Activated B cell treated with CpG ODN at 0.5 μM for 24 hours (primary cell): ENCODE measurements at regions not wholly inside any gene's neighbourhood (a gene's known extent, or its start where the extent isn't known, plus 50 kb on each side); places are given as distances from the start of the nearest gene placed in this dataset.

Experiments used
- ATAC-seq: fragments of 200-7000 bp; cut with Tn5 transposase; one replicate; pipeline ENCODE4 v1.10.0; 2021; ENCODE audit warnings: low read depth, mild to moderate bottlenecking, moderate library complexity
- CTCF ChIA-PET: fragments of 350-600 bp; sonication (Branson Sonifier 250); formaldehyde crosslinking; loops from one replicate; lab custom pipeline; 2021; ENCODE audit warnings: antibody characterized with exemption; lab: Charles Lee
- POLR2A ChIA-PET: fragments of 350-600 bp; sonication (Branson Sonifier 250); formaldehyde crosslinking; loops from one replicate; lab custom pipeline; 2021; ENCODE audit warnings: antibody characterized with exemption; lab: Charles Lee
- DNase-seq: peaks from one replicate; pipeline ENCODE4 v3.0.0; 2022
- H3K27ac Mint-ChIP-seq: one replicate; pipeline ENCODE4 v1.8.0; 2020; ENCODE audit warnings: mixed read lengths
- H3K27me3 Mint-ChIP-seq: one replicate; pipeline ENCODE4 v1.8.0; 2021; ENCODE audit warnings: mixed read lengths
- H3K36me3 Mint-ChIP-seq: one replicate; pipeline ENCODE4 v1.8.0; 2021; ENCODE audit warnings: low read depth, mixed read lengths
- H3K4me1 Mint-ChIP-seq: one replicate; pipeline ENCODE4 v1.8.0; 2021; ENCODE audit warnings: mixed read lengths
- H3K4me3 Mint-ChIP-seq: one replicate; pipeline ENCODE4 v1.8.0; 2020; ENCODE audit warnings: mild to moderate bottlenecking, mixed read lengths
- H3K9me3 Mint-ChIP-seq: one replicate; pipeline ENCODE4 v1.8.0; 2020; ENCODE audit warnings: mixed read lengths
- CTCF ChIP-seq: fragments of 200-600 bp; IDR thresholded peaks from one replicate; pipeline ENCODE4 v1.8.0; 2022; ENCODE audit warnings: antibody characterized with exemption, mild to moderate bottlenecking
- intact Hi-C: fragments of 100-400 bp; cut with micrococcal nuclease; formaldehyde crosslinking; loops from one replicate; pipeline ENCODE4 v1.15.1; 2024

GRCh38 chr4:111045992-111046391, 423.1 kb upstream of the PITX2 start:
- CTCF ChIA-PET, result no interaction called here
- intact Hi-C loops, result no loop called here
- no peak overlapping the region for H3K27ac Mint-ChIP-seq
- H3K27me3 Mint-ChIP-seq, result no peaks in the 10 kb centered on the region
- TF ChIP-seq CTCF, result no peak
- no peaks in the 10 kb centered on the region for H3K4me1 Mint-ChIP-seq
- ATAC-seq, result no peak
- peaks cover 3% of the 10 kb centered on the region for H3K9me3 Mint-ChIP-seq
- POLR2A ChIA-PET, result no interaction called here
- H3K36me3 Mint-ChIP-seq, result no peaks in the 10 kb centered on the region
- DNase-seq, result no peak
- H3K4me3 Mint-ChIP-seq, result no peak overlapping the region

GRCh38 chr4:111046811-111047210, 423.9 kb upstream of the PITX2 start:
- Mint-ChIP-seq H3K9me3 (peaks cover 3% of the 10 kb centered on the region), H3K27ac (no peak overlapping the region), H3K4me1 (no peaks in the 10 kb centered on the region), H3K4me3 (no peak overlapping the region), H3K27me3 (no peaks in the 10 kb centered on the region), H3K36me3 (no peaks in the 10 kb centered on the region)
- POLR2A ChIA-PET, result no interaction called here
- CTCF ChIA-PET, result no interaction called here
- DNase-seq (no peak), ATAC-seq (no peak)
- TF ChIP-seq CTCF, result no peak
- intact Hi-C loops, result no loop called here

DNA sequence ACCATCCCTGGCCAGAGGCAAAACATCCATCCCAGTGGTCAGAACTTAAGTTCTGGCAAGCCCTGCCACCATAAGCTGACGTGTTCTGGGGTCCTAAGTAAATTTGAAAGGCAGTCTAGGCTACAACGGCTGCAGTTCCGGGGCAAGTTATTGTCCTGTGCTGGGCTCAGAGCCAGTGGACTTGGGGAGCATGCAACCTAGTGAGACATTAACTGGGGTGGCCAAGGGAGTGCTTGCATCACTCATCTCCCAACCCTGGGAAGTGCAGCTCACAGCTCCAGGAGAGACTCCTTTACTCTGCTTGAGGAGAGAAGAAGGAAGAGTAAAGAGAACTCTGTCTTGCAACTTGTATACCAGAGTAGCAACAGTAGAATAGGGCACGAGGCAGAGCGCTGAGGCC, 425.4 kb upstream of the PITX2 start:
- Mint-ChIP-seq H3K4me1 (no peaks in the 10 kb centered on the region), H3K9me3 (peaks cover 3% of the 10 kb centered on the region), H3K36me3 (no peaks in the 10 kb centered on the region), H3K27me3 (no peaks in the 10 kb centered on the region), H3K4me3 (no peak overlapping the region), H3K27ac (no peak overlapping the region)
- ChIA-PET POLR2A (no interaction called here), CTCF (no interaction called here)
- intact Hi-C loops, result no loop called here
- no peak for TF ChIP-seq CTCF
- DNase-seq (no peak), ATAC-seq (no peak)

GRCh38 chr4:111064342-111064993, 441.6 kb upstream of the PITX2 start:
- intact Hi-C loops, result no loop called here
- no peak for DNase-seq
- CTCF ChIA-PET, result no interaction called here
- Mint-ChIP-seq H3K27ac (no peak overlapping the region), H3K4me3 (no peak overlapping the region), H3K9me3 (no peaks in the 10 kb centered on the region), H3K36me3 (no peaks in the 10 kb centered on the region), H3K27me3 (no peaks in the 10 kb centered on the region), H3K4me1 (no peaks in the 10 kb centered on the region)
- POLR2A ChIA-PET, result no interaction called here
- ATAC-seq, result no peak
- TF ChIP-seq CTCF, result no peak

- no peaks in the 10 kb centered on the region for H3K36me3 Mint-ChIP-seq
- H3K9me3 Mint-ChIP-seq, result no peaks in the 10 kb centered on the region
- no peak overlapping the region for H3K27ac Mint-ChIP-seq
- no peak for DNase-seq
- intact Hi-C loops, result no loop called here
- ATAC-seq, result no peak
- ChIA-PET CTCF (no interaction called here), POLR2A (no interaction called here)
- TF ChIP-seq CTCF, result no peak
- H3K4me1 Mint-ChIP-seq, result no peaks in the 10 kb centered on the region
- no peak overlapping the region for H3K4me3 Mint-ChIP-seq
- H3K27me3 Mint-ChIP-seq, result no peaks in the 10 kb centered on the region
Observed at GRCh38 chr4:111066001-111066400, 443.1 kb upstream of the PITX2 start.
